DMS114 treated with DMSO at 0.1 percent for 48 hours (cell line): ENCODE measurements at regions not wholly inside any gene's neighbourhood (a gene's known extent, or its start where the extent isn't known, plus 50 kb on each side); places are given as distances from the start of the nearest gene placed in this dataset.
"Not testable (repeated sequence)": the region's sequence is repeated elsewhere in the genome, so short reads cannot be mapped to it uniquely, and the experiment has no call there.

Experiments
- DNase-seq: peaks from one replicate; lab custom pipeline; 2025; ENCODE audit not compliant: unreplicated experiment; lab: John Stamatoyannopoulos, UW

- not testable (repeated sequence) for DNase-seq
Observed at GRCh38 chr3:178207161-178207560, 329.1 kb upstream of the KCNMB2 start.

- not testable (repeated sequence) for DNase-seq
Observed at GRCh38 chr3:178207627-178208026, 328.6 kb upstream of the KCNMB2 start.

GRCh38 chr3:178209116-178209515 lies 327.1 kb upstream of the KCNMB2 start:
- DNase-seq = not testable (repeated sequence)

- not testable (repeated sequence) for DNase-seq
Observed at GRCh38 chr3:178209618-178210017, 326.6 kb upstream of the KCNMB2 start.

GRCh38 chr3:178211086-178211485 lies 325.1 kb upstream of the KCNMB2 start:
- not testable (repeated sequence) for DNase-seq

- DNase-seq = no peak
Observed at GRCh38 chr3:178217479-178217878, 318.8 kb upstream of the KCNMB2 start.

- DNase-seq = no peak
Observed at GRCh38 chr3:178218231-178218630, 318.0 kb upstream of the KCNMB2 start.

- DNase-seq = not testable (repeated sequence)
Observed at GRCh38 chr3:178219661-178220060, 316.6 kb upstream of the KCNMB2 start.

GRCh38 chr3:178223876-178224275 lies 312.4 kb upstream of the KCNMB2 start:
- DNase-seq = no peak

- no peak for DNase-seq
Observed at GRCh38 chr3:178226094-178226493, 310.1 kb upstream of the KCNMB2 start.

- DNase-seq = no peak
Observed at GRCh38 chr3:178231645-178232044, 304.6 kb upstream of the KCNMB2 start.

- DNase-seq = no peak
Observed at GRCh38 chr3:178233371-178234071, 302.7 kb upstream of the KCNMB2 start.

- DNase-seq = no peak
Observed at GRCh38 chr3:178236555-178237277, 299.5 kb upstream of the KCNMB2 start.

- DNase-seq = no peak
Observed at GRCh38 chr3:178238179-178238578, 298.1 kb upstream of the KCNMB2 start.

GRCh38 chr3:178244733-178245709 lies 291.2 kb upstream of the KCNMB2 start:
- DNase-seq = no peak

- no peak for DNase-seq
Observed at GRCh38 chr3:178246004-178246403, 290.2 kb upstream of the KCNMB2 start.

- DNase-seq = no peak
Observed at GRCh38 chr3:178255315-178255714, 280.9 kb upstream of the KCNMB2 start.

GRCh38 chr3:178257491-178257890 lies 278.7 kb upstream of the KCNMB2 start:
- DNase-seq = no peak

- DNase-seq = no peak
Observed at GRCh38 chr3:178258121-178258520, 278.1 kb upstream of the KCNMB2 start.

- DNase-seq = peak; percentile 80
Observed at GRCh38 chr3:178259703-178260102, 276.5 kb upstream of the KCNMB2 start.

- DNase-seq = peak; percentile 95
Observed at GRCh38 chr3:178260887-178261565, 275.2 kb upstream of the KCNMB2 start.
